ENCODE measurements at regions not wholly inside any gene's neighbourhood (a gene's known extent, or its start where the extent isn't known, plus 50 kb on each side); places are given as distances from the start of the nearest gene placed in this dataset.

GRCh38 chr6:140992678-140993077, 1140.0 kb upstream of the GJE1 start:
- TF ChIP-seq, protein P1, sequence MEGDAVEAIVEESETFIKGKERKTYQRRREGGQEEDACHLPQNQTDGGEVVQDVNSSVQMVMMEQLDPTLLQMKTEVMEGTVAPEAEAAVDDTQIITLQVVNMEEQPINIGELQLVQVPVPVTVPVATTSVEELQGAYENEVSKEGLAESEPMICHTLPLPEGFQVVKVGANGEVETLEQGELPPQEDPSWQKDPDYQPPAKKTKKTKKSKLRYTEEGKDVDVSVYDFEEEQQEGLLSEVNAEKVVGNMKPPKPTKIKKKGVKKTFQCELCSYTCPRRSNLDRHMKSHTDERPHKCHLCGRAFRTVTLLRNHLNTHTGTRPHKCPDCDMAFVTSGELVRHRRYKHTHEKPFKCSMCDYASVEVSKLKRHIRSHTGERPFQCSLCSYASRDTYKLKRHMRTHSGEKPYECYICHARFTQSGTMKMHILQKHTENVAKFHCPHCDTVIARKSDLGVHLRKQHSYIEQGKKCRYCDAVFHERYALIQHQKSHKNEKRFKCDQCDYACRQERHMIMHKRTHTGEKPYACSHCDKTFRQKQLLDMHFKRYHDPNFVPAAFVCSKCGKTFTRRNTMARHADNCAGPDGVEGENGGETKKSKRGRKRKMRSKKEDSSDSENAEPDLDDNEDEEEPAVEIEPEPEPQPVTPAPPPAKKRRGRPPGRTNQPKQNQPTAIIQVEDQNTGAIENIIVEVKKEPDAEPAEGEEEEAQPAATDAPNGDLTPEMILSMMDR (IDR thresholded peaks at IDR 0.05; ENCODE audit: insufficient read depth, low read depth, low read length): no peak
- TF ChIP-seq EZH2 (IDR thresholded peaks at IDR 0.05; ENCODE audit: insufficient read depth, low read length): no peak
